Mesothelial cell of epicardium (in vitro differentiated cells): ENCODE measurements at regions not wholly inside any gene's neighbourhood (a gene's known extent, or its start where the extent isn't known, plus 50 kb on each side); places are given as distances from the start of the nearest gene placed in this dataset.
A peak's percentile ranks its signal among the peaks of the same experiment; 100 is the strongest.

Experiments
- DNase-seq, 2 experiments: peaks; one replicate each; pipeline ENCODE4 v3.0.0; 2021; ENCODE audit warnings: low spot score in 2 of 2; ENCODE audit not compliant: unreplicated experiment in 2 of 2
- H3K27ac Mint-ChIP-seq: 2 replicates; pipeline ENCODE4 v1.8.0; 2021; ENCODE audit warnings: mixed read lengths
- H3K27me3 Mint-ChIP-seq: 2 replicates; pipeline ENCODE4 v1.8.0; 2021; ENCODE audit warnings: low read depth, mixed read lengths
- H3K36me3 Mint-ChIP-seq: 2 replicates; pipeline ENCODE4 v1.8.0; 2021; ENCODE audit warnings: mixed read lengths
- H3K4me1 Mint-ChIP-seq: 2 replicates; pipeline ENCODE4 v1.8.0; 2021; ENCODE audit warnings: mixed read lengths
- H3K4me3 Mint-ChIP-seq: 2 replicates; pipeline ENCODE4 v1.8.0; 2021; ENCODE audit warnings: mild to moderate bottlenecking, moderate library complexity, mixed read lengths
- H3K9me3 Mint-ChIP-seq: 2 replicates; pipeline ENCODE4 v1.8.0; 2021; ENCODE audit warnings: mixed read lengths
- CTCF ChIP-seq: fragments of 200-600 bp; sonication (generic); IDR thresholded peaks from one replicate; pipeline ENCODE4 v1.5.0; 2021; ENCODE audit warnings: antibody characterized with exemption; ENCODE audit not compliant: unreplicated experiment

GRCh38 chr1:87926131-87926830, 597.6 kb downstream of the LMO4 start:
- no peaks in the 10 kb centered on the region for H3K27me3 Mint-ChIP-seq
- no peak for DNase-seq
- H3K36me3 Mint-ChIP-seq: peaks cover 4% of the 10 kb centered on the region
- H3K4me3 Mint-ChIP-seq: no peak overlapping the region
- TF ChIP-seq CTCF: no peak
- peaks cover 25% of the 10 kb centered on the region for H3K4me1 Mint-ChIP-seq
- H3K27ac Mint-ChIP-seq: no peak overlapping the region
- H3K9me3 Mint-ChIP-seq: peaks cover 8% of the 10 kb centered on the region

- H3K4me1 Mint-ChIP-seq: peaks cover 25% of the 10 kb centered on the region
- no peak overlapping the region for H3K27ac Mint-ChIP-seq
- peaks cover 7% of the 10 kb centered on the region for H3K36me3 Mint-ChIP-seq
These were observed 598.2 kb downstream of the LMO4 start for GRCh38 chr1:87926921-87927320.

GRCh38 chr1:87927391-87928280, 599.0 kb downstream of the LMO4 start:
- TF ChIP-seq CTCF: no peak
- H3K27ac Mint-ChIP-seq: peak overlapping the region; percentile 62
- peaks cover 12% of the 10 kb centered on the region for H3K9me3 Mint-ChIP-seq
- H3K27me3 Mint-ChIP-seq: no peaks in the 10 kb centered on the region
- peaks cover 25% of the 10 kb centered on the region for H3K4me1 Mint-ChIP-seq
- peaks cover 7% of the 10 kb centered on the region for H3K36me3 Mint-ChIP-seq
- DNase-seq: no peak
- H3K4me3 Mint-ChIP-seq: no peak overlapping the region

More at GRCh38 chr1:87926921-87927320, 598.2 kb downstream of the LMO4 start:
- H3K4me3 Mint-ChIP-seq: no peak overlapping the region
- H3K9me3 Mint-ChIP-seq: peaks cover 12% of the 10 kb centered on the region
- H3K27me3 Mint-ChIP-seq: no peaks in the 10 kb centered on the region
- TF ChIP-seq CTCF: no peak
- DNase-seq: no peak

- no peak for DNase-seq
- peaks cover 25% of the 10 kb centered on the region for H3K4me1 Mint-ChIP-seq
- no peak overlapping the region for H3K4me3 Mint-ChIP-seq
- H3K9me3 Mint-ChIP-seq: peaks cover 12% of the 10 kb centered on the region
- no peaks in the 10 kb centered on the region for H3K27me3 Mint-ChIP-seq
- no peak for TF ChIP-seq CTCF
- peaks cover 7% of the 10 kb centered on the region for H3K36me3 Mint-ChIP-seq
- no peak overlapping the region for H3K27ac Mint-ChIP-seq
These were observed 599.9 kb downstream of the LMO4 start for GRCh38 chr1:87928623-87929022.

GRCh38 chr1:87929906-87930305, 601.2 kb downstream of the LMO4 start:
- Mint-ChIP-seq H3K27ac (no peak overlapping the region), H3K4me3 (no peak overlapping the region), H3K36me3 (peaks cover 7% of the 10 kb centered on the region), H3K4me1 (peaks cover 25% of the 10 kb centered on the region), H3K9me3 (peaks cover 12% of the 10 kb centered on the region), H3K27me3 (no peaks in the 10 kb centered on the region)
- DNase-seq: no peak
- TF ChIP-seq CTCF: no peak
